ENCODE measurements at regions not wholly inside any gene's neighbourhood (a gene's known extent, or its start where the extent isn't known, plus 50 kb on each side); places are given as distances from the start of the nearest gene placed in this dataset.
A peak's percentile ranks its signal among the peaks of the same experiment; 100 is the strongest.

- no peaks in the 10 kb centered on the region for H3K9me3 ChIP-seq
- H3K4me1 ChIP-seq = no peaks in the 10 kb centered on the region
- no peak overlapping the region for H3K4me3 ChIP-seq
- no peaks in the 10 kb centered on the region for H3K27me3 ChIP-seq
- TF ChIP-seq CTCF (IDR thresholded peaks at IDR 0.05) (no peak), POLR2A (IDR thresholded peaks at IDR 0.05) (no peak)
- H3K36me3 ChIP-seq = no peaks in the 10 kb centered on the region
- no peak for DNase-seq
- peak overlapping the region in 1 of 4 donors; percentile 25 for H3K27ac ChIP-seq
Observed at GRCh38 chr11:59266491-59266890, 53.8 kb upstream of the MPEG1 start.

GRCh38 chr11:59265735-59266134, 53.0 kb upstream of the MPEG1 start:
- no peaks in the 10 kb centered on the region for H3K9me3 ChIP-seq

GRCh38 chr11:59264736-59265135, 52.0 kb upstream of the MPEG1 start:
- no peaks in the 10 kb centered on the region for H3K4me1 ChIP-seq
- no peak overlapping the region for H3K4me3 ChIP-seq
- TF ChIP-seq POLR2A (IDR thresholded peaks at IDR 0.05) (no peak), CTCF (IDR thresholded peaks at IDR 0.05) (no peak)

More at GRCh38 chr11:59265735-59266134, 53.0 kb upstream of the MPEG1 start:
- Histone ChIP-seq H3K27me3 (no peaks in the 10 kb centered on the region), H3K36me3 (no peaks in the 10 kb centered on the region), H3K4me3 (no peak overlapping the region), H3K4me1 (no peaks in the 10 kb centered on the region), H3K27ac (no peak overlapping the region)
- no peak for DNase-seq
- no peak for TF ChIP-seq CTCF (IDR thresholded peaks at IDR 0.05)
- no peak for TF ChIP-seq POLR2A (IDR thresholded peaks at IDR 0.05)

GRCh38 chr11:59263225-59263894, 50.6 kb upstream of the MPEG1 start:
- no peaks in the 10 kb centered on the region for H3K4me1 ChIP-seq
- H3K27ac ChIP-seq = no peak overlapping the region
- no peaks in the 10 kb centered on the region for H3K27me3 ChIP-seq
- no peaks in the 10 kb centered on the region for H3K36me3 ChIP-seq
- TF ChIP-seq CTCF (IDR thresholded peaks at IDR 0.05) (peak in 5 of 6 experiments; percentile 32 to 51 (median 35)), POLR2A (IDR thresholded peaks at IDR 0.05) (no peak)
- no peaks in the 10 kb centered on the region for H3K9me3 ChIP-seq
- no peak overlapping the region for H3K4me3 ChIP-seq
- DNase-seq = peak; percentile 53 to 76 (median 72)

More at GRCh38 chr11:59264736-59265135, 52.0 kb upstream of the MPEG1 start:
- no peaks in the 10 kb centered on the region for H3K27me3 ChIP-seq
- H3K36me3 ChIP-seq = no peaks in the 10 kb centered on the region
- no peak for DNase-seq
- H3K9me3 ChIP-seq = no peaks in the 10 kb centered on the region
- H3K27ac ChIP-seq = no peak overlapping the region

Small RNAs in the stretch of these regions (small RNA-seq; reads per million reads assigned to genes)
- 0 to 0.06 reads per million in 2 donors for gene RN7SL435P

All from Peyer's patch (tissue), 4 donors.